ENCODE measurements at regions not wholly inside any gene's neighbourhood (a gene's known extent, or its start where the extent isn't known, plus 50 kb on each side); places are given as distances from the start of the nearest gene placed in this dataset.

DNA sequence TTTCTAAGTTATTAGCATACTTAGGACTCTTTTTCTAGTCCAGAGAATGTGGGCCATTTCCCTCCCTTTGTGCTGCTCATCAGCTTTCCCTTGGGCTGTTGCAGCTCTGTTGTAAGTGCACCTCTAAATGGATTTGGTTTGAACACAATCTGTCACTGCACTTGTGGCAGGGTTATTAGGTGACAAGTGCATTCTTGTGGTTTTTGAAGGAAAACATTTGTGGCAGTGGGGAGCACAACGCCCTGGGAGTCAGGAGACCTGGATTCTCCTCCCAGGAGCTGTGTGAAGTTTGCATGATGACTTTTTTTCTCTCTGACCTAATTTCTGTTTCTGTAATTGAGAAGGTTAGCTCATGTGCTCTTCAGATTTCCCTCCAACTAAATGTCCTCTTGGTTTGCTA, 630.9 kb upstream of the FAM98A start:
- TF ChIP-seq, protein P1, sequence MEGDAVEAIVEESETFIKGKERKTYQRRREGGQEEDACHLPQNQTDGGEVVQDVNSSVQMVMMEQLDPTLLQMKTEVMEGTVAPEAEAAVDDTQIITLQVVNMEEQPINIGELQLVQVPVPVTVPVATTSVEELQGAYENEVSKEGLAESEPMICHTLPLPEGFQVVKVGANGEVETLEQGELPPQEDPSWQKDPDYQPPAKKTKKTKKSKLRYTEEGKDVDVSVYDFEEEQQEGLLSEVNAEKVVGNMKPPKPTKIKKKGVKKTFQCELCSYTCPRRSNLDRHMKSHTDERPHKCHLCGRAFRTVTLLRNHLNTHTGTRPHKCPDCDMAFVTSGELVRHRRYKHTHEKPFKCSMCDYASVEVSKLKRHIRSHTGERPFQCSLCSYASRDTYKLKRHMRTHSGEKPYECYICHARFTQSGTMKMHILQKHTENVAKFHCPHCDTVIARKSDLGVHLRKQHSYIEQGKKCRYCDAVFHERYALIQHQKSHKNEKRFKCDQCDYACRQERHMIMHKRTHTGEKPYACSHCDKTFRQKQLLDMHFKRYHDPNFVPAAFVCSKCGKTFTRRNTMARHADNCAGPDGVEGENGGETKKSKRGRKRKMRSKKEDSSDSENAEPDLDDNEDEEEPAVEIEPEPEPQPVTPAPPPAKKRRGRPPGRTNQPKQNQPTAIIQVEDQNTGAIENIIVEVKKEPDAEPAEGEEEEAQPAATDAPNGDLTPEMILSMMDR (IDR thresholded peaks at IDR 0.05) = no peak
- TF ChIP-seq POLR2A (IDR thresholded peaks at IDR 0.05) = no peak

All from uterus (tissue), 2 donors.